Superior temporal gyrus (tissue), 1 donor: ENCODE measurements at regions not wholly inside any gene's neighbourhood (a gene's known extent, or its start where the extent isn't known, plus 50 kb on each side); places are given as distances from the start of the nearest gene placed in this dataset.

Source experiments
- DNase-seq: peaks from one replicate; pipeline ENCODE4 v3.0.0-alpha.2; 2016; ENCODE audit errors: extremely low spot score

DNA sequence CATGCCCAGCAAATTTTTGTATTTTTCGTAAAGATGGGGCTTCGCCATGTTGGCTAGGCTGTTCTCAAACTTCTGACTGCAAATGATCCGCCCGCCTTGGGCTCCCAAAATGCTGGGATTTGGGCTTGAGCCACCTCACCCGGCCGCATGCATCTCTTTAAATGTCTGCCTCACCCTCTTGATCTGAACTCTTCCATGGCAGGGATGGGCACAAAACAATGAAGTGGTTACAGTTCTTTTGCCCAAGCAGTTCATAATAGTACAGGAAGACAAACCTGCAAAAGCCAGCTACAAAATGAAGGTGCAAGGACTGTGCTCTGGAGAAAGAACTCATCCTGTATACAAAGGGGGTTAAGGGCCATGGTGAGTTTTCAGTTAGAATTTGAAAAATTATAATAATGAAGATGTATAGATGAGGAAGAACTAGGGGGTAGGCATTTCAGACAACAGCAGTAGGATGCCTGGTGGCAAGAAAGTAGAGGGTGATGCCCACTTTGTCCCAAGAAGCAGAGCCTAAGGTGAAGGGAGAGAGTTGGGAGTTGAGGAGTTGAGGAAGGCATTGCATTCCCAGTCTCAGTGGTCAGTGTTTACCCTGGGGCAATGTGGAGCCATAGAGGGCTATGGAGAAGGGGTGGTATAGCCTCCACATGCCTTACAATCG lies 160.8 kb upstream of the MYCN start:
- DNase-seq: no peak

DNA sequence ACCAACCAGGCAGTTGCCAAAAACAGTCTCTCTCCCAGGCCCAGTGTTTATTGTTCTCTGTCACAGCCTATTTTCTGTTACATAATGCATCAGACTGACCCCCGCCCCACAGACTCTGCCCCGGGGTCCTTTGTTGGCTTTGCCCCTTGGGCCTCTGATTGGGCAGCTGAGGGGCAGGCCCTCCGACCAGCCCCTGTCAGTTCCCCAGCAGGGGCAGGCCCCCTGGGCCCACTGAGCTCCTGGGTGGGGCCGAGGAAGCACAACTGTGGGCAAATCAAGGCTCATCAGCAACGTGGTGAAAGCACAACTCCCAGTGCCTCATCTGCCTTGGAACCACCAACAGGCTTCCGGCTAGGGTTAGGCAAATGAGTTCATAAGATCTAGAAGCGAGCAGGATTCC lies 160.1 kb upstream of the MYCN start:
- DNase-seq: no peak

- no peak for DNase-seq
Measured at GRCh38 chr2:15780912-15781574, 159.3 kb upstream of the MYCN start.

- DNase-seq: no peak
Measured at GRCh38 chr2:15782009-15782751, 158.2 kb upstream of the MYCN start.

DNA sequence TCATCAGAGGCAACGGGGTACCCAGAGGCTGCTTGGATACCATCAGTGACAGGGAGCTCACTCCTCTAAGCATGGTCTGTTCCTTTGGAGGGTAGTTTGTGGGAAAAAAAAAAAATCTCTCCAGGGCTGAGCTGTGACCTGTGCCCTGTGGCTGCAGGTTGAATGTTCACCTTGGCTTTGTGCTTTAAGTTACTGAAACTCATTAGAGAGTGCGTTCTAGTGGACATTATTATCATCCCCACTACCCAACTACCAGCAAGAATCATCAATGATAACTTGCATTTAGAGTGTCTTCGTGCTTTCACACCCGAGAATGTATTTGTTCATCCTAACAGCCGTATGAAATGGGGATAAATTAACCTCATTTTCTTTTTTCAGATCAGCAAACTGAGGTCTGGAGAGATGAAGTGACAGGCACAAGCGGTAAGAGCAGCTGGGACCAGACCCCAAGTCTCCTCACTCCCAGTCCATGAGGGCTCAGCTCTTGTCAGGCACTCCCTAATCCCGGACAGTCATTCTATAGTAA lies 157.5 kb upstream of the MYCN start:
- no peak for DNase-seq

DNA sequence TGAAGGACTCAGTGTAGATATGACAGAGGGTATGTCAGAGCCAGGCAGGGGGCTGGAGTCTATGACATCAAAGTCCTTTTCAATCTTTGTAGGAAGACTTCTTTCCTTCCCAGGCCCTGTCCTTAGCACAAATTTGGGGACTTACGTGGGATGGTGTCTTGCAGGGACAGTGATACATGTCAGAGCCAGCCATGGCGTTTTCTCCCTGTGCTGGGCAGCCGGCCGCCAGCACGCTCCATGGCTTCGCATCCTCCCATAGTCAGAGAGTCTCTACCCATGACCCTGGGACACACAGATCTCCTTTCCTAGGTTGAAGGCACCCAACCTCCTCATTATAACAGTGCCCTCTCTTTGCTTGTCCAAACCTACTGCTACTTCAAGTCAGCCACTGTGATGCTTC lies 156.9 kb upstream of the MYCN start:
- DNase-seq: no peak

DNA sequence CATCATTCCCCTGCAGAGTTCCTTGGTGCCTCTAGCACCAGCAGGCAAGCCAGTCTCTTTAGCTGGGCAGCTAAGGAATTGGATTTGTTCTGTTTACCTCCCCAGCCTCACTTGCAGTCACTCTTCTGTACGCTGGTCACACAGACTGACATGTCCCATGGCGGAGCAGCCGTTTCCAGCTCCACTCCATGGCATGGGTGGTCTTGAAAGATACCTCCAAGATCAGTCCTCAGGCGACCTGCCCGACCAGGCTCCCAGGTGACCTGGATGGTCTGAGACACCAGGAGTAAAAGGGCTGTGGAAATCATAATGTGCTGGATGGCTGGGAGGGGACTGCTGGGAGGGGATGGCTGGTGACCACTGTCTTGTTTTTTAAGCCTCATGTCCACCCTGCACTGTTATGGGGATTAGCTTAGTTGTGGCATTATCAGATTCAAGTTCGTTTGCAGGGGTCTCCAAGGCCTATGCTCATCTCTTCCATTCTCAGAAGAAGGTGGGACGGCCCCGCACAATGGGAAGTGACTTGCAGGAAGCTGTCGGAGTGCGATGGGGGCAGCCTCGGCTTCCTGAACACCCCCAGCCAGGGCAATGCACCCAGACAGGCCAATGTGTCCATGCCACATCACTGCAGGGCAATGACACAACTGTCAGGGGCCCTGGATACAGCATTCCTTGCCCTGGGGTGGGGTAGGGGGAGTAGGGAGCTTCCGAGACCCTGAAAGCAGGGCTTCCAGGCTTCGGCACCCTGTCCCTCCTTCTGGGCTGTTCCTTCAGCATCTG lies 156.1 kb upstream of the MYCN start:
- DNase-seq: no peak

GRCh38 chr2:15784886-15785801 lies 155.2 kb upstream of the MYCN start:
- no peak for DNase-seq

- no peak for DNase-seq
Measured at GRCh38 chr2:15786003-15786654, 154.2 kb upstream of the MYCN start.

- no peak for DNase-seq
Measured at GRCh38 chr2:15786901-15787300, 153.4 kb upstream of the MYCN start.

DNA sequence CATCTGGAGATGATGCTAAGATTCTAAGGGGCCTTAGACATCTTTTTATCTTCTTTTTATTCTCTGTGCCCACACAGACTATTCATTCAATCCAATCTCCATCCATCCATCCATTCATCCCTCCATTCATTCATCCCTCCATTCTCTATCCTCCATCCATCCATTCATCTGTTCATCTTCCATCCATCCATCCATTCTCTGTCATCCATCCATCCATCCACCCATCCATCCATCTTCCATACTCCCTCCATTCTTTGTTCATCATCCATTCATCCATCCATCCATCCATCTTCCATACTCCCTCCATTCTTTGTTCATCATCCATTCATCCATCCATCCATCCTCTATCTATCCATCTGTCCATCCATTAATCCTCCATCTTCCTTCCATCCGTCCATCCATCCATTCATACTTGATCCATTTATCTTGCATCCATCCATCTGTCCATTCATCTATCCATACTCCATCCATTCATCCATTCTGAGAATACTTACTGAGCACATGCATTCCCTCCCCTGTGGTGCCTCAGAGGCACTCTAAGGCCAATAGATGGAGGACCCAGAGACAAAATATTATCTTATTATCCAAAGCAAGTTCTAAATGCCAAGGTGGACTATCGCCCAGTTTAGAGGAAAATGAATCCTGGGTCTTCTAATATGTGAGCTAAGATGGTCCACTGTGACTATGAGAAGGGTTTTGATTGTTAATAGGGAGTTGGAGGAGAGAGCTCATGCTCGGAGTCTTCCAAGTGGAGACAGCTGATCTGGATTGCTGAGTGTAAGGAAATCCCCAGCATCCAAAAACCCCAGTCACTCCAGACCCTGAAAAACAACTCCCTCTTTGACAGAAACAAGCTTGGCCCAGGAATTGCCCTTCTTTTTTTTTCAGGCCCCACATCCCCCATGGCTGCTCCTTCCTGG lies 152.6 kb upstream of the MYCN start:
- no peak for DNase-seq

DNA sequence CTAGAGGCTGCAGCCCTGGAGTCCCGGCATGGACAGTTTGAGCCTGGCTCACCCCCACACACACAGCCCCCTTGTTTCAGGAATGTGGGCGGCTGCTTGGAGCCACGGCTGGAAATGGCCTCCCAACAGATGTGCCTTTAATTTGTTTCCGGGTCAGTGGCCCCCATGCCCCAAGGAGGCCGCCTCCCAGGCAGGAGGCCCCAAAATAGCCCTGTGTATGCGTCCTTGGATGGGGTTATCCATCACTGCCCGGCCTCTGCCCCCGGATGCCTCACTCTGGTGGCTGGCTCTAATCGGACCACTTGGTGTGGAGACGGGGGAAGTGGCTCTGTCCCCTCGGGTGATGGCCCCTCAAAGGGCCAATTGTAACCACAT lies 151.9 kb upstream of the MYCN start:
- DNase-seq: no peak

GRCh38 chr2:15788830-15789229 lies 151.5 kb upstream of the MYCN start:
- DNase-seq: no peak

GRCh38 chr2:15789381-15790062 lies 150.8 kb upstream of the MYCN start:
- DNase-seq: no peak

- DNase-seq: no peak
Measured at GRCh38 chr2:15790326-15790725, 150.0 kb upstream of the MYCN start.

DNA sequence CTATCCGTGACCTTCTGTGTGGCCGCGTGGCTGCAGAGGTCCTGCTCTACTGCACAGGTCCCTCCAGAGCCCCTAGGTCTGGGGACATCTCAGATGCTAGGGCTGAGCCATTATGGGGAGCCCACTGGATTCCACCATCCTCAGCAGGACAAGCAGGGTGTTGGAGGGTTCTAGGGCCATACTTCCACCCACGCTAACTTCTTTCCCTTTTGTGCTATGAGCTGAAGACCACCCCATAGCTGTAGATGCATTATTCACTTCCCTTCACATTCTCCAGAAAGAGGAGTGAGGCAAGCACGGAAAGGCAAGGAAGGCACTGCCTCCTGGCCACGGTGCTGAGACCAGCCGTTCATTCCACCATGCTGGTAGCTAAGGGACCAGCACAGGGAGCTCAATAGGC lies 149.5 kb upstream of the MYCN start:
- no peak for DNase-seq

- no peak for DNase-seq
Measured at GRCh38 chr2:15791294-15791693, 149.1 kb upstream of the MYCN start.

DNA sequence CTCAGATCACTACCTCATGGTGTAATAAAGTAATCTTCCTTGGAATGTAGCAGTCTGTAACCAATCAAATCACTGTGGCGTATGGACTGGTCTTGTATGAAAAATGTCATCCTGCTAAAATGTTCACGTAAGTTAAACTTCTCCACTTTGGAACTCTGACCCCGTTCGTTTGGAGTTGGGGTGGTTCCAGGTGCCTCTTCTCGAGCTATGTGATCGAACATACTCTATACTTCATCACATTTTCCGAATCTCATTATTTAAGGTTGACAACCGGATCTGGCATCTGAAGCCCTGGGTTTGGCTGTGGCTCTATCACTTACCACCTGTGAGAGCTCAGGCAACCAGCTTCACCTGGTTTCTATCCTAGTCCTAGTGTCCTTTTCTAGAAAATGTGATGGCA lies 148.0 kb upstream of the MYCN start:
- no peak for DNase-seq
